DOHH2 (cell line): ENCODE measurements at regions not wholly inside any gene's neighbourhood (a gene's known extent, or its start where the extent isn't known, plus 50 kb on each side); places are given as distances from the start of the nearest gene placed in this dataset.

ENCODE experiments used
- EZH2phosphoT487 ChIP-seq: fragments of 200-600 bp; sonication (generic); IDR thresholded peaks from 2 replicates; pipeline ENCODE4 v1.6.1; 2017; ENCODE audit warnings: borderline replicate concordance, mild to moderate bottlenecking, antibody characterized with exemption, low read length, moderate library complexity, mixed read lengths
- TF ChIP-seq, protein P1 (sequence below): fragments of 200-600 bp; sonication (generic); IDR thresholded peaks from one replicate; pipeline ENCODE4 v1.5.1; 2014; ENCODE audit warnings: antibody characterized with exemption, mild to moderate bottlenecking, low read depth, low read length; ENCODE audit not compliant: poor library complexity, severe bottlenecking

DNA sequence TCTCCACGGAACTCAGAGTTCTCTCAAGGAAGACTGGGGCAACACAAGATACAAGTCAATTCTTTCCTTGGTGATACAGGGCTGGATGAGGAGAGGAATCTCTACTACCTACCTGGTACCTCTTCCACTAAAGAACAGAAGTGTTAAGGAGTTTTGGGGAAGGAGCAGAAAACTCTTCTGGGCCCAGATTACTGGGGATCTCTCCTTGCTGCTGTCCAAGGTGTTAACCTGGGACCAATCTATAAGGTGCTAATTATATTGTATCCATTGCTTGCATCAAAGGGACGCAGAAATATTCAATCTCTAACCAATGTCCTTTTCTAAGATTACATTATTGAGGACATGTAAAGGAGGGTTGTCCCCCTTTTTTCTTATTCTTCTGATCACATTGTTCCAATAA lies 1102.5 kb downstream of the AMY1C start:
- TF ChIP-seq, protein P1, sequence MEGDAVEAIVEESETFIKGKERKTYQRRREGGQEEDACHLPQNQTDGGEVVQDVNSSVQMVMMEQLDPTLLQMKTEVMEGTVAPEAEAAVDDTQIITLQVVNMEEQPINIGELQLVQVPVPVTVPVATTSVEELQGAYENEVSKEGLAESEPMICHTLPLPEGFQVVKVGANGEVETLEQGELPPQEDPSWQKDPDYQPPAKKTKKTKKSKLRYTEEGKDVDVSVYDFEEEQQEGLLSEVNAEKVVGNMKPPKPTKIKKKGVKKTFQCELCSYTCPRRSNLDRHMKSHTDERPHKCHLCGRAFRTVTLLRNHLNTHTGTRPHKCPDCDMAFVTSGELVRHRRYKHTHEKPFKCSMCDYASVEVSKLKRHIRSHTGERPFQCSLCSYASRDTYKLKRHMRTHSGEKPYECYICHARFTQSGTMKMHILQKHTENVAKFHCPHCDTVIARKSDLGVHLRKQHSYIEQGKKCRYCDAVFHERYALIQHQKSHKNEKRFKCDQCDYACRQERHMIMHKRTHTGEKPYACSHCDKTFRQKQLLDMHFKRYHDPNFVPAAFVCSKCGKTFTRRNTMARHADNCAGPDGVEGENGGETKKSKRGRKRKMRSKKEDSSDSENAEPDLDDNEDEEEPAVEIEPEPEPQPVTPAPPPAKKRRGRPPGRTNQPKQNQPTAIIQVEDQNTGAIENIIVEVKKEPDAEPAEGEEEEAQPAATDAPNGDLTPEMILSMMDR: no peak
- no peak for TF ChIP-seq EZH2phosphoT487
